Trophoblast cell (in vitro differentiated cells and primary cell): ENCODE measurements at regions not wholly inside any gene's neighbourhood (a gene's known extent, or its start where the extent isn't known, plus 50 kb on each side); places are given as distances from the start of the nearest gene placed in this dataset.

Source experiments
- DNase-seq, 2 donors: peaks; one replicate each; pipeline ENCODE4 v3.0.0-alpha.2; 2016
- H2AFZ ChIP-seq: 2 replicates; pipeline ENCODE4 v1.6.1; 2013; ENCODE audit warnings: low read length, moderate library complexity, mild to moderate bottlenecking; ENCODE audit not compliant: insufficient read depth, poor library complexity
- H2AK5ac ChIP-seq: 2 replicates; pipeline ENCODE4 v1.6.1; 2013; ENCODE audit warnings: mild to moderate bottlenecking, low read length
- H2BK120ac ChIP-seq: 2 replicates; pipeline ENCODE4 v1.6.1; 2013; ENCODE audit warnings: low read length, mild to moderate bottlenecking, moderate library complexity; ENCODE audit not compliant: insufficient read depth, poor library complexity
- H2BK12ac ChIP-seq: 2 replicates; pipeline ENCODE4 v1.6.1; 2013; ENCODE audit warnings: mild to moderate bottlenecking, low read length, moderate library complexity
- H2BK5ac ChIP-seq: 2 replicates; pipeline ENCODE4 v1.6.1; 2013; ENCODE audit warnings: low read length, low read depth, moderate library complexity, mild to moderate bottlenecking; ENCODE audit not compliant: poor library complexity
- H3K14ac ChIP-seq: 2 replicates; pipeline ENCODE4 v1.6.1; 2013; ENCODE audit warnings: mild to moderate bottlenecking, low read length
- H3K18ac ChIP-seq: 2 replicates; pipeline ENCODE4 v1.6.1; 2013; ENCODE audit warnings: mild to moderate bottlenecking, low read length
- H3K23ac ChIP-seq: 2 replicates; pipeline ENCODE4 v1.6.1; 2013; ENCODE audit warnings: low read length
- H3K27ac ChIP-seq: 2 replicates; pipeline ENCODE4 v1.5.1; 2013; ENCODE audit warnings: low read depth, mild to moderate bottlenecking, inconsistent platforms, low read length, moderate library complexity
- H3K27me3 ChIP-seq: 2 replicates; pipeline ENCODE4 v1.6.1; 2013; ENCODE audit warnings: inconsistent platforms, mild to moderate bottlenecking, low read length, moderate library complexity; ENCODE audit not compliant: insufficient read depth
- H3K36me3 ChIP-seq, 2 experiments: 1 replicate in 1 of 2; 2 replicates in 1 of 2; pipeline ENCODE4 v1.6.1; 2013; ENCODE audit warnings: low read length in 2 of 2, mild to moderate bottlenecking in 2 of 2, moderate library complexity in 1 of 2; ENCODE audit not compliant: insufficient read depth in 2 of 2, control insufficient read depth in 1 of 2
- H3K4ac ChIP-seq: 2 replicates; pipeline ENCODE4 v1.6.1; 2013; ENCODE audit warnings: low read depth, mild to moderate bottlenecking, low read length, moderate library complexity
- H3K4me1 ChIP-seq, 2 experiments: 1 replicate in 1 of 2; 2 replicates in 1 of 2; pipeline ENCODE4 v1.6.1; 2013; ENCODE audit warnings: low read length in 2 of 2, mild to moderate bottlenecking in 2 of 2, moderate library complexity in 1 of 2; ENCODE audit not compliant: insufficient read depth in 2 of 2, control insufficient read depth in 1 of 2
- H3K4me2 ChIP-seq: 2 replicates; pipeline ENCODE4 v1.6.1; 2013; ENCODE audit warnings: inconsistent platforms, mild to moderate bottlenecking, low read length, moderate library complexity
- H3K4me3 ChIP-seq: 2 replicates; pipeline ENCODE4 v1.5.1; 2013; ENCODE audit warnings: mild to moderate bottlenecking, low read depth, low read length, inconsistent platforms
- H3K79me1 ChIP-seq: one replicate; pipeline ENCODE4 v1.6.1; 2013; ENCODE audit warnings: low read length
- H3K79me2 ChIP-seq: 2 replicates; pipeline ENCODE4 v1.6.1; 2013; ENCODE audit warnings: low read length, mild to moderate bottlenecking; ENCODE audit not compliant: control insufficient read depth, insufficient read depth, poor library complexity
- H3K9ac ChIP-seq: 2 replicates; pipeline ENCODE4 v1.6.1; 2013; ENCODE audit warnings: mild to moderate bottlenecking, low read length
- H3K9me3 ChIP-seq: 2 replicates; pipeline ENCODE4 v1.6.1; 2013; ENCODE audit warnings: low read depth, mild to moderate bottlenecking, control low read depth, inconsistent platforms, low read length; ENCODE audit not compliant: insufficient read depth
- H4K12ac ChIP-seq: 2 replicates; pipeline ENCODE4 v1.6.1; 2013; ENCODE audit warnings: low read depth, mild to moderate bottlenecking, low read length, moderate library complexity
- H4K8ac ChIP-seq: 2 replicates; pipeline ENCODE4 v1.6.1; 2013; ENCODE audit warnings: low read depth, mild to moderate bottlenecking, low read length, moderate library complexity
- H4K91ac ChIP-seq: one replicate; pipeline ENCODE4 v1.6.1; 2013; ENCODE audit warnings: low read depth, mild to moderate bottlenecking, low read length, moderate library complexity
- WGBS: extraction: QIAGEN DNeasy Blood & Tissue Kit; methylation state at CpG from one replicate; pipeline ENCODE4 v1.1.7; 2013; ENCODE audit warnings: missing lambda C conversion rate; ENCODE audit not compliant: insufficient read length, insufficient coverage; ENCODE audit errors: extremely low coverage; 5-methylcytosine and 5-hydroxymethylcytosine counted together

GRCh38 chr1:115912116-115912515, 64.2 kb upstream of the SLC22A15 start:
- no peak overlapping the region for H3K14ac ChIP-seq
- H2AFZ ChIP-seq = no peak overlapping the region
- no CpG with 5 or more reads among the region's 3 CpGs for WGBS
- H3K9me3 ChIP-seq = peaks cover 2% of the 10 kb centered on the region
- H2BK5ac ChIP-seq = no peak overlapping the region
- no peaks in the 10 kb centered on the region for H3K27me3 ChIP-seq
- H4K8ac ChIP-seq = no peak overlapping the region
- H3K36me3 ChIP-seq = no peaks in the 10 kb centered on the region
- H3K4me1 ChIP-seq = peaks cover 13 to 23% of the 10 kb centered on the region in 2 experiments
- peaks cover 2% of the 10 kb centered on the region for H3K79me2 ChIP-seq
- no peak overlapping the region for H3K23ac ChIP-seq
- no peak overlapping the region for H3K18ac ChIP-seq
- no peak overlapping the region for H2AK5ac ChIP-seq
- DNase-seq = peak in 1 of 2 donors; percentile 15
- H4K91ac ChIP-seq = peak overlapping the region; percentile 14
- no peak overlapping the region for H3K9ac ChIP-seq
- H3K79me1 ChIP-seq = peaks cover 5% of the 10 kb centered on the region
- H3K4me3 ChIP-seq = no peak overlapping the region
- no peak overlapping the region for H3K4ac ChIP-seq
- H4K12ac ChIP-seq = no peak overlapping the region
- H3K27ac ChIP-seq = no peak overlapping the region
- no peak overlapping the region for H3K4me2 ChIP-seq
- H2BK120ac ChIP-seq = no peak overlapping the region
- H2BK12ac ChIP-seq = no peak overlapping the region

GRCh38 chr1:115922801-115923200, 53.5 kb upstream of the SLC22A15 start:
- no peak overlapping the region for H3K27ac ChIP-seq
- H3K23ac ChIP-seq = no peak overlapping the region
- H3K4me3 ChIP-seq = no peak overlapping the region
- H3K79me2 ChIP-seq = no peaks in the 10 kb centered on the region
- H3K27me3 ChIP-seq = no peaks in the 10 kb centered on the region
- no peaks in the 10 kb centered on the region for H3K36me3 ChIP-seq
- no peak overlapping the region for H3K9ac ChIP-seq
- H2AK5ac ChIP-seq = no peak overlapping the region
- no peaks in the 10 kb centered on the region for H3K79me1 ChIP-seq
- H3K14ac ChIP-seq = no peak overlapping the region
- no peak overlapping the region for H3K4ac ChIP-seq
- no CpG with 5 or more reads among the region's 6 CpGs for WGBS
- no peak overlapping the region for H3K18ac ChIP-seq
- no peak overlapping the region for H3K4me2 ChIP-seq
- no peak overlapping the region for H4K12ac ChIP-seq
- H3K4me1 ChIP-seq = no peaks in the 10 kb centered on the region
- H4K8ac ChIP-seq = no peak overlapping the region
- H4K91ac ChIP-seq = no peak overlapping the region
- no peak overlapping the region for H2BK12ac ChIP-seq
- H2AFZ ChIP-seq = no peak overlapping the region
- no peak overlapping the region for H2BK5ac ChIP-seq
- H2BK120ac ChIP-seq = no peak overlapping the region
- no peak for DNase-seq
- H3K9me3 ChIP-seq = peaks cover 1% of the 10 kb centered on the region

- no peak overlapping the region for H2BK5ac ChIP-seq
- H4K8ac ChIP-seq = no peak overlapping the region
- no peak overlapping the region for H3K18ac ChIP-seq
- no peaks in the 10 kb centered on the region for H3K27me3 ChIP-seq
- H2AFZ ChIP-seq = no peak overlapping the region
- H3K79me2 ChIP-seq = no peaks in the 10 kb centered on the region
- no peak overlapping the region for H2BK12ac ChIP-seq
- no peak overlapping the region for H3K23ac ChIP-seq
- no peak overlapping the region for H3K4me3 ChIP-seq
- peaks cover 1% of the 10 kb centered on the region for H3K9me3 ChIP-seq
- H3K36me3 ChIP-seq = no peaks in the 10 kb centered on the region
- no peak overlapping the region for H4K91ac ChIP-seq
- H3K79me1 ChIP-seq = no peaks in the 10 kb centered on the region
- no peak overlapping the region for H4K12ac ChIP-seq
- no peak overlapping the region for H3K4me2 ChIP-seq
- no peak for DNase-seq
- no peak overlapping the region for H3K14ac ChIP-seq
- no peaks in the 10 kb centered on the region for H3K4me1 ChIP-seq
- no peak overlapping the region for H3K9ac ChIP-seq
- no peak overlapping the region for H2BK120ac ChIP-seq
- no peak overlapping the region for H3K4ac ChIP-seq
- WGBS = no CpG with 5 or more reads among the region's 5 CpGs
- H3K27ac ChIP-seq = no peak overlapping the region
- H2AK5ac ChIP-seq = no peak overlapping the region
These were observed 51.5 kb upstream of the SLC22A15 start for GRCh38 chr1:115924770-115925169.

GRCh38 chr1:115925467-115925866, 50.8 kb upstream of the SLC22A15 start:
- H3K4me3 ChIP-seq = no peak overlapping the region
- H4K12ac ChIP-seq = no peak overlapping the region
- DNase-seq = no peak
- H4K91ac ChIP-seq = no peak overlapping the region
- no peak overlapping the region for H2BK120ac ChIP-seq
- H3K79me2 ChIP-seq = no peaks in the 10 kb centered on the region
- no peak overlapping the region for H3K4me2 ChIP-seq
- H3K36me3 ChIP-seq = no peaks in the 10 kb centered on the region
- H2BK5ac ChIP-seq = no peak overlapping the region
- H3K9ac ChIP-seq = no peak overlapping the region
- no peak overlapping the region for H2AFZ ChIP-seq
- H3K27ac ChIP-seq = no peak overlapping the region
- H3K14ac ChIP-seq = no peak overlapping the region
- H3K27me3 ChIP-seq = no peaks in the 10 kb centered on the region
- no peak overlapping the region for H4K8ac ChIP-seq
- no peak overlapping the region for H3K18ac ChIP-seq
- H3K4me1 ChIP-seq = no peaks in the 10 kb centered on the region
- H3K9me3 ChIP-seq = peaks cover 1% of the 10 kb centered on the region
- H2BK12ac ChIP-seq = no peak overlapping the region
- H3K79me1 ChIP-seq = no peaks in the 10 kb centered on the region
- H3K23ac ChIP-seq = no peak overlapping the region
- H3K4ac ChIP-seq = no peak overlapping the region
- no peak overlapping the region for H2AK5ac ChIP-seq
- no CpG with 5 or more reads among the region's 6 CpGs for WGBS
